ENCODE measurements at regions not wholly inside any gene's neighbourhood (a gene's known extent, or its start where the extent isn't known, plus 50 kb on each side); places are given as distances from the start of the nearest gene placed in this dataset.
A peak's percentile ranks its signal among the peaks of the same experiment; 100 is the strongest.

DNA sequence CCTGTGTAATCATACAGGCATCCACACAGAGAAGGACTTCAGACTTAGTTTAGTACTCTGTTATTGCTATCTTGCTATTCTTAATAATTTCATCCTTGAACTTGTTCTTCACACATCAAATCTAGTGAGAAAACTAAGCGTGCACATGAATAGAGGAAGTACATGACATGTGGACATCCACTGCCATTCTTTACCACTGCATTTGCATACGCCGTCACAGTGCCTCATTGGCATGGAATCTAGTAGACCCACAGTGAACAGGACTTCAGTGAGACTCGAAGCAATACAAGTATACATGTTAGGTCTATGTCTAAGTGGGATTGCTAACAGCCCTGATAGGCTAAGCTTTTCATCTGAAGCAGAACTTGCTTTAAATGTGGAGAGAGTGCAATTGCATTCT, 592.1 kb downstream of the TLE4 start:
- Histone ChIP-seq H3K36me3 (ENCODE audit: control insufficient read depth in 1 of 2, insufficient read depth in 2 of 2, low read depth in 1 of 2, low read length in 2 of 2) (no peaks in the 10 kb centered on the region), H2BK12ac (ENCODE audit: low read length in 2 of 2) (no peak overlapping the region), H3K4me2 (ENCODE audit: low read length, poor library complexity, severe bottlenecking) (no peak overlapping the region), H4K91ac (ENCODE audit: low read length) (no peak overlapping the region), H2AK5ac (ENCODE audit: low read length, severe bottlenecking) (no peak overlapping the region), H3K18ac (ENCODE audit: low read depth in 1 of 2, low read length in 2 of 2) (no peak overlapping the region), H2AFZ (ENCODE audit: low read depth, low read length) (no peak overlapping the region), H3K79me1 (replicated peaks; ENCODE audit: low read length, poor library complexity, severe bottlenecking) (no peaks in the 10 kb centered on the region), H3K9me3 (ENCODE audit: control insufficient read depth, low read length) (no peaks in the 10 kb centered on the region), H3K23ac (ENCODE audit: low read length in 2 of 2) (no peak overlapping the region), H3K27ac (ENCODE audit: low read length, poor library complexity, severe bottlenecking) (no peak overlapping the region), H3K27me3 (ENCODE audit: control insufficient read depth in 1 of 2, insufficient read depth in 1 of 2, low read length in 2 of 2) (no peaks in the 10 kb centered on the region), H3K4me3 (ENCODE audit: insufficient read depth in 1 of 2, low read depth in 1 of 2, low read length in 2 of 2) (no peak overlapping the region), H2BK15ac (ENCODE audit: low read depth, poor library complexity, severe bottlenecking) (no peak overlapping the region), H3K9ac (ENCODE audit: low read length) (no peak overlapping the region), H3K14ac (ENCODE audit: low read length in 2 of 2) (no peak overlapping the region), H3K4me1 (ENCODE audit: control insufficient read depth, insufficient read depth, low read depth, low read length) (no peaks in the 10 kb centered on the region), H2BK120ac (ENCODE audit: low read depth, low read length) (no peak overlapping the region), H4K8ac (ENCODE audit: low read length) (no peak overlapping the region), H2BK5ac (ENCODE audit: low read depth, low read length, poor library complexity, severe bottlenecking) (no peak overlapping the region), H3K4ac (ENCODE audit: low read depth in 1 of 2, low read length in 2 of 2) (no peak overlapping the region)
- 92% methylated on average over 4 of the region's 4 CpGs for WGBS
- no peak for DNase-seq

GRCh38 chr9:80158554-80159170, 586.9 kb downstream of the TLE4 start:
- Histone ChIP-seq H2AFZ (ENCODE audit: low read depth, low read length) (no peak overlapping the region), H3K23ac (ENCODE audit: low read length in 2 of 2) (no peak overlapping the region), H2BK120ac (ENCODE audit: low read depth, low read length) (no peak overlapping the region), H2BK15ac (ENCODE audit: low read depth, poor library complexity, severe bottlenecking) (no peak overlapping the region), H3K4me2 (ENCODE audit: low read length, poor library complexity, severe bottlenecking) (no peak overlapping the region), H3K4ac (ENCODE audit: low read depth in 1 of 2, low read length in 2 of 2) (no peak overlapping the region), H3K4me3 (ENCODE audit: insufficient read depth in 1 of 2, low read depth in 1 of 2, low read length in 2 of 2) (no peak overlapping the region), H3K4me1 (ENCODE audit: control insufficient read depth, insufficient read depth, low read depth, low read length) (no peaks in the 10 kb centered on the region), H2BK5ac (ENCODE audit: low read depth, low read length, poor library complexity, severe bottlenecking) (no peak overlapping the region), H4K91ac (ENCODE audit: low read length) (no peak overlapping the region), H2BK12ac (ENCODE audit: low read length in 2 of 2) (no peak overlapping the region), H4K8ac (ENCODE audit: low read length) (no peak overlapping the region), H2AK5ac (ENCODE audit: low read length, severe bottlenecking) (no peak overlapping the region), H3K9ac (ENCODE audit: low read length) (no peak overlapping the region), H3K27ac (ENCODE audit: low read length, poor library complexity, severe bottlenecking) (no peak overlapping the region), H3K36me3 (ENCODE audit: control insufficient read depth in 1 of 2, insufficient read depth in 2 of 2, low read depth in 1 of 2, low read length in 2 of 2) (no peaks in the 10 kb centered on the region), H3K79me1 (replicated peaks; ENCODE audit: low read length, poor library complexity, severe bottlenecking) (no peaks in the 10 kb centered on the region), H3K27me3 (ENCODE audit: control insufficient read depth in 1 of 2, insufficient read depth in 1 of 2, low read length in 2 of 2) (no peaks in the 10 kb centered on the region), H3K9me3 (ENCODE audit: control insufficient read depth, low read length) (peaks cover under 1% of the 10 kb centered on the region), H3K18ac (ENCODE audit: low read depth in 1 of 2, low read length in 2 of 2) (no peak overlapping the region), H3K14ac (ENCODE audit: low read length in 2 of 2) (no peak overlapping the region)
- 59% methylated on average over 4 of the region's 4 CpGs for WGBS
- no peak for DNase-seq

DNA sequence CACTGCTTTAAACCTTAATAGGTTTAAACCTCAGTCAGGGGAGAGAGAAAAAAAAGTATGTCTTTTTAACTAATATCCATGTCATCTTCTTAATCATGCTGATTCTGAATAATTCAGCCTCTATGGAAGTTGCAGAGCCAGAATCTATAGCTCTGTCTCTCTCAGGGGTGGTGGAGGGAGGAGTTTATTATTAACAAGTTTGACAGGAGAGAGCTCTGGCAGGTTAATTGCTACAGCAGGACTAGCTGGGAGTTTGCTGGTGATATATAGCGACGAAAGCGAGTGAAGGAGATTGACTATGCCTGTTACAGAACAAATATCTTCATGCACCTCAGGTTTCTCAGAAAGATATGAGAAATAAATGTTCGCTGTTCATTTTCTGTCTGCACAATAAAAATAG, 586.4 kb downstream of the TLE4 start:
- Histone ChIP-seq H3K18ac (ENCODE audit: low read depth in 1 of 2, low read length in 2 of 2) (no peak overlapping the region), H3K23ac (ENCODE audit: low read length in 2 of 2) (no peak overlapping the region)
- 60% methylated on average over 4 of the region's 4 CpGs for WGBS

GRCh38 chr9:80157561-80157983, 585.8 kb downstream of the TLE4 start:
- Histone ChIP-seq H3K4me1 (ENCODE audit: control insufficient read depth, insufficient read depth, low read depth, low read length) (no peaks in the 10 kb centered on the region), H3K36me3 (ENCODE audit: control insufficient read depth in 1 of 2, insufficient read depth in 2 of 2, low read depth in 1 of 2, low read length in 2 of 2) (no peaks in the 10 kb centered on the region), H3K27ac (ENCODE audit: low read length, poor library complexity, severe bottlenecking) (no peak overlapping the region), H3K4me2 (ENCODE audit: low read length, poor library complexity, severe bottlenecking) (peak overlapping the region; percentile 11), H4K91ac (ENCODE audit: low read length) (no peak overlapping the region), H3K14ac (ENCODE audit: low read length in 2 of 2) (no peak overlapping the region), H2AK5ac (ENCODE audit: low read length, severe bottlenecking) (no peak overlapping the region), H2BK15ac (ENCODE audit: low read depth, poor library complexity, severe bottlenecking) (no peak overlapping the region), H2BK5ac (ENCODE audit: low read depth, low read length, poor library complexity, severe bottlenecking) (no peak overlapping the region), H3K79me1 (replicated peaks; ENCODE audit: low read length, poor library complexity, severe bottlenecking) (no peaks in the 10 kb centered on the region), H4K8ac (ENCODE audit: low read length) (no peak overlapping the region), H3K27me3 (ENCODE audit: control insufficient read depth in 1 of 2, insufficient read depth in 1 of 2, low read length in 2 of 2) (no peaks in the 10 kb centered on the region), H3K9ac (ENCODE audit: low read length) (no peak overlapping the region), H2BK12ac (ENCODE audit: low read length in 2 of 2) (no peak overlapping the region), H2BK120ac (ENCODE audit: low read depth, low read length) (no peak overlapping the region), H2AFZ (ENCODE audit: low read depth, low read length) (no peak overlapping the region), H3K23ac (ENCODE audit: low read length in 2 of 2) (no peak overlapping the region), H3K4ac (ENCODE audit: low read depth in 1 of 2, low read length in 2 of 2) (no peak overlapping the region), H3K4me3 (ENCODE audit: insufficient read depth in 1 of 2, low read depth in 1 of 2, low read length in 2 of 2) (no peak overlapping the region), H3K9me3 (ENCODE audit: control insufficient read depth, low read length) (peaks cover 4% of the 10 kb centered on the region), H3K18ac (ENCODE audit: low read depth in 1 of 2, low read length in 2 of 2) (no peak overlapping the region)
- DNase-seq: peak; percentile 34
- no CpG with 5 or more reads among the region's 4 CpGs for WGBS

More for the DNA sequence above, 586.4 kb downstream of the TLE4 start:
- Histone ChIP-seq H3K9me3 (ENCODE audit: control insufficient read depth, low read length) (peaks cover 4% of the 10 kb centered on the region), H3K4me2 (ENCODE audit: low read length, poor library complexity, severe bottlenecking) (peak overlapping the region; percentile 54), H3K27me3 (ENCODE audit: control insufficient read depth in 1 of 2, insufficient read depth in 1 of 2, low read length in 2 of 2) (no peaks in the 10 kb centered on the region), H3K36me3 (ENCODE audit: control insufficient read depth in 1 of 2, insufficient read depth in 2 of 2, low read depth in 1 of 2, low read length in 2 of 2) (no peaks in the 10 kb centered on the region), H2BK120ac (ENCODE audit: low read depth, low read length) (no peak overlapping the region), H3K4me3 (ENCODE audit: insufficient read depth in 1 of 2, low read depth in 1 of 2, low read length in 2 of 2) (no peak overlapping the region), H2BK12ac (ENCODE audit: low read length in 2 of 2) (no peak overlapping the region), H2BK15ac (ENCODE audit: low read depth, poor library complexity, severe bottlenecking) (no peak overlapping the region), H2AK5ac (ENCODE audit: low read length, severe bottlenecking) (no peak overlapping the region), H3K14ac (ENCODE audit: low read length in 2 of 2) (no peak overlapping the region), H3K4me1 (ENCODE audit: control insufficient read depth, insufficient read depth, low read depth, low read length) (no peaks in the 10 kb centered on the region), H2AFZ (ENCODE audit: low read depth, low read length) (no peak overlapping the region), H2BK5ac (ENCODE audit: low read depth, low read length, poor library complexity, severe bottlenecking) (no peak overlapping the region), H3K27ac (ENCODE audit: low read length, poor library complexity, severe bottlenecking) (peak overlapping the region; percentile 48), H3K4ac (ENCODE audit: low read depth in 1 of 2, low read length in 2 of 2) (no peak overlapping the region), H4K8ac (ENCODE audit: low read length) (no peak overlapping the region), H3K9ac (ENCODE audit: low read length) (no peak overlapping the region), H3K79me1 (replicated peaks; ENCODE audit: low read length, poor library complexity, severe bottlenecking) (no peaks in the 10 kb centered on the region), H4K91ac (ENCODE audit: low read length) (no peak overlapping the region)
- no peak for DNase-seq

All from mesenchymal stem cell (in vitro differentiated cells and primary cell).